ENCODE measurements at regions not wholly inside any gene's neighbourhood (a gene's known extent, or its start where the extent isn't known, plus 50 kb on each side); places are given as distances from the start of the nearest gene placed in this dataset.
"Not testable (repeated sequence)": the region's sequence is repeated elsewhere in the genome, so short reads cannot be mapped to it uniquely, and the experiment has no call there.

DNA sequence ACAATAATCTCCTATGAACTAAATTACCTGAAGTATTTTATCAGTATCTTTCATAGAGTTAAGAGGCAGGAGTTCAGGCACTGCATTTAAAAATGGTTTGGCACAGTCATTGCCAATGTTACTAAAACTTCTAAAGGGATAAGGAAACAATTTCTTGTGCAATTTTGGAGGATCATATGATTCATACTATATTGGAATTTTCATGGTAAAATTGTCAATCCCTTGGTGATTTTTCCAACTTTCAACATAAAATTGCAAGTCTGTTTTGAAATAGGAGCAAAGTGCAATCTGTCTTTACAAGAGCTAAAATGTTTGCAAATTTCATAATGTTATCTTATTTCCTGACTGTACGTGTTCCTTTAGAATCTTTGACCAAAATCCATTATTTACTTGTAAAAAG lies 211.1 kb downstream of the DMRTA1 start:
- intact Hi-C loops (cut with DNase I): no loop called here
- no peaks in the 10 kb centered on the region for H3K27me3 ChIP-seq
- no peaks in the 10 kb centered on the region for H3K4me1 ChIP-seq
- 47 to 52% methylated on average over 1 of the region's 1 CpG for WGBS, 2 donors
- no peak for TF ChIP-seq POLR2A (IDR thresholded peaks at IDR 0.05)
- TF ChIP-seq, protein P1, sequence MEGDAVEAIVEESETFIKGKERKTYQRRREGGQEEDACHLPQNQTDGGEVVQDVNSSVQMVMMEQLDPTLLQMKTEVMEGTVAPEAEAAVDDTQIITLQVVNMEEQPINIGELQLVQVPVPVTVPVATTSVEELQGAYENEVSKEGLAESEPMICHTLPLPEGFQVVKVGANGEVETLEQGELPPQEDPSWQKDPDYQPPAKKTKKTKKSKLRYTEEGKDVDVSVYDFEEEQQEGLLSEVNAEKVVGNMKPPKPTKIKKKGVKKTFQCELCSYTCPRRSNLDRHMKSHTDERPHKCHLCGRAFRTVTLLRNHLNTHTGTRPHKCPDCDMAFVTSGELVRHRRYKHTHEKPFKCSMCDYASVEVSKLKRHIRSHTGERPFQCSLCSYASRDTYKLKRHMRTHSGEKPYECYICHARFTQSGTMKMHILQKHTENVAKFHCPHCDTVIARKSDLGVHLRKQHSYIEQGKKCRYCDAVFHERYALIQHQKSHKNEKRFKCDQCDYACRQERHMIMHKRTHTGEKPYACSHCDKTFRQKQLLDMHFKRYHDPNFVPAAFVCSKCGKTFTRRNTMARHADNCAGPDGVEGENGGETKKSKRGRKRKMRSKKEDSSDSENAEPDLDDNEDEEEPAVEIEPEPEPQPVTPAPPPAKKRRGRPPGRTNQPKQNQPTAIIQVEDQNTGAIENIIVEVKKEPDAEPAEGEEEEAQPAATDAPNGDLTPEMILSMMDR (IDR thresholded peaks at IDR 0.05): no peak
- H3K27ac ChIP-seq: no peak overlapping the region
- H3K4me3 ChIP-seq: no peak overlapping the region
- no peak for DNase-seq
- H3K9me3 ChIP-seq: no peaks in the 10 kb centered on the region
- no peaks in the 10 kb centered on the region for H3K36me3 ChIP-seq

DNA sequence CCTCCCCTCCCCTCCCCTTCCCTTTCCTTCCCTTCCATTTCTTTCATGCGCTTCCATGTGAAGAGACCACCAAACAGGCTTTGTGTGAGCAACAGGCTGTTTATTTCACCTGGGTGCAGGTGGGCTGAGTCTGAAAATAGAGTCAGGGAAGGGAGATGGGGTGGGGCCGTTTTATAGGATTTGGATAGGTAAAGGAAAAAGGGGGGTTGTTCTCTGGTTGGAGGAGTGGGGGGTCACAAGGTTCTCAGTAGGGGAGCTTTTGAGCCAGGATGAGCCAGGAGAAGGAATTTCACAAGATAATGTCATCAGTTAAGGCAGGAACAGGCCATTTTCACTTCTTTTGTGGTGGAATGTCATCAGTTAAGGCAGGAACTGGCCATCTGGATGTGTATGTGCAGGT lies 211.9 kb downstream of the DMRTA1 start:
- H3K27ac ChIP-seq; intact Hi-C loops (cut with DNase I); H3K27me3 ChIP-seq; H3K9me3 ChIP-seq; DNase-seq; H3K36me3 ChIP-seq; H3K4me1 ChIP-seq; H3K4me3 ChIP-seq: not testable (repeated sequence)
- WGBS, 2 donors: 63 to 67% methylated on average over 2 of the region's 2 CpGs

DNA sequence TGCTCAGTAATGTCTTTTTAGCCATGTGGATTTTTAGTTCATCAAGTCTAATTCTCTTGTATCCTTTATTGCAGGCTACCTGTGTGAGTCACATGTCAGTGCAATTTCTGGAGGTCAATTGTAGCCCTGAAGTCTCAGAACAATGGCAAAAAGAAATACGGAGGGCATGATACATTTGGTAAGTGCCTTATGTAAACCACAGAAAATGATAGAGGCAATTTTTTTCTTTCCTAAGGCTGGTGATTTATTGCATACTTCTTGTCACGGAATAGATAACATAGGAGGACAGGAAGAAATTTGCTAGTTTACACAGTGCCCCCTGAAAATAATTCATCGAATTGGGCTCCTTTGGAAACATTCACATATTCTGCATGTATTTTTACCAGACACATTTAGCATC lies 235.9 kb downstream of the DMRTA1 start:
- TF ChIP-seq POLR2A (IDR thresholded peaks at IDR 0.05): no peak
- TF ChIP-seq, protein P1 (IDR thresholded peaks at IDR 0.05): no peak
- Histone ChIP-seq H3K27me3 (no peaks in the 10 kb centered on the region), H3K36me3 (no peaks in the 10 kb centered on the region), H3K4me3 (no peak overlapping the region), H3K4me1 (peaks cover 0 to 7% (median 0%) of the 10 kb centered on the region in 3 donors), H3K9me3 (no peaks in the 10 kb centered on the region), H3K27ac (peak overlapping the region in 2 of 4 donors; percentile 58 to 60)
- DNase-seq: no peak
- intact Hi-C loops (cut with DNase I): no loop called here
- WGBS, 2 donors: 43 to 44% methylated on average over 3 of the region's 3 CpGs

DNA sequence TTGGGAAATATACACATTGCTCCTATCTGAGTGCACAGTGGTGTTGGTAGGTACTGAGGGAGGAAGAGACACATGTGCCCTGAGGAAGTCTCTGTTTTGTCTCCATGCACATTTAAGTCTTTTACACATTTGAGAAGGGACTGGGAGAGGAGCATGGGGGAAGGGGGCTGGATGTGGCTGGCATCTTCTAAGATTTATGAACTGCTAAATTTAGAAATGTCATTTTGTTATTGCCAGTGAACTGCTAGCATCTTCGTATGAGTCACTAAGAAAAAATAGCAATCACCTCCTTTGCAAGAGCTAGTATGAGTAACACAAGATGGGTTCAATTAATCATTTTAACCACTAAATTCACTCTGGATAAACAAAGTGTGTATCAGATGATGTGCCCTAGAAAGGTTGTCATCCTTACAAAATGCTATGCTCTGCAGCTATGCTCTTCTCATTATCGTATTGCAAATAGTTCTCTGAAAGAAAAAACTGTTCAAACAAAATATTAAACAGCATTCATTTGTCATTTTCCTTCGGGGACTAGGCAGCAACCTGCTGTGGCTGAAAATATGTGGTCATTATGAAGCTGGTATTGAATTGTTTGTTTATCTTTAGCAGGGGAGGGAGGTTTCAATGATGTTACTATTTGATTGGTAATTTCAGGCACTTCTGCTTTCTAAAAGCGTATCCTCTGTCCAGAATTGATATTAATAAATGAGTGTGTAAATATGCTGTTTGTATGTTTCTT lies 236.5 kb downstream of the DMRTA1 start:
- TF ChIP-seq, protein P1 (IDR thresholded peaks at IDR 0.05): no peak
- TF ChIP-seq POLR2A (IDR thresholded peaks at IDR 0.05): no peak
- 29 to 30% methylated on average over 4 of the region's 4 CpGs for WGBS, 2 donors
- H3K4me1 ChIP-seq: peaks cover 0 to 7% (median 0%) of the 10 kb centered on the region in 3 donors
- no peaks in the 10 kb centered on the region for H3K9me3 ChIP-seq
- no peak overlapping the region for H3K4me3 ChIP-seq
- H3K36me3 ChIP-seq: no peaks in the 10 kb centered on the region
- no peaks in the 10 kb centered on the region for H3K27me3 ChIP-seq
- intact Hi-C loops (cut with DNase I): no loop called here
- peak overlapping the region in 2 of 4 donors; percentile 58 to 60 for H3K27ac ChIP-seq
- DNase-seq: no peak

DNA sequence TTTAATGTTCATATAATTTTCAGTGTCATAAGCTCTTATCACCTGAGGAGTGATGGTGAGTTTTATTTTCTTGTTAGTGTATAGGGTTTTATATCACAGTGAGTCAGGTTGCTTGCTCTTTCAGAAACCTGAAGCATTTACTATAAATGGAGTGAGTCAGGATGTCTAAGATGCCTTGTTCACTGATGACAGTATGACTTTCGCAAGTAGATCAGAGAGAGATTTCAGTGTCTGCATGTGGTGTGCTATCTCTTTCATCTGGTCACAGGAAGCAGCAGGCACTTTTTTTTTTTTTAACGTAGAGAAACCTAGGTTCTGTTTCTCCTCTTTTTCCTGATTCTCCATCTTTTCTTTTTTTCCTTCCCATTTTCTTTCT lies 237.1 kb downstream of the DMRTA1 start:
- Histone ChIP-seq H3K4me1 (peaks cover 0 to 7% (median 0%) of the 10 kb centered on the region in 3 donors), H3K4me3 (no peak overlapping the region), H3K36me3 (no peaks in the 10 kb centered on the region), H3K9me3 (no peaks in the 10 kb centered on the region), H3K27ac (peak overlapping the region in 2 of 4 donors; percentile 54 to 58), H3K27me3 (no peaks in the 10 kb centered on the region)
- intact Hi-C loops (cut with DNase I): no loop called here
- TF ChIP-seq POLR2A (IDR thresholded peaks at IDR 0.05): no peak
- TF ChIP-seq, protein P1 (IDR thresholded peaks at IDR 0.05): no peak
- no peak for DNase-seq
- WGBS, 2 donors: 13 to 32% methylated on average over 2 of the region's 2 CpGs

DNA sequence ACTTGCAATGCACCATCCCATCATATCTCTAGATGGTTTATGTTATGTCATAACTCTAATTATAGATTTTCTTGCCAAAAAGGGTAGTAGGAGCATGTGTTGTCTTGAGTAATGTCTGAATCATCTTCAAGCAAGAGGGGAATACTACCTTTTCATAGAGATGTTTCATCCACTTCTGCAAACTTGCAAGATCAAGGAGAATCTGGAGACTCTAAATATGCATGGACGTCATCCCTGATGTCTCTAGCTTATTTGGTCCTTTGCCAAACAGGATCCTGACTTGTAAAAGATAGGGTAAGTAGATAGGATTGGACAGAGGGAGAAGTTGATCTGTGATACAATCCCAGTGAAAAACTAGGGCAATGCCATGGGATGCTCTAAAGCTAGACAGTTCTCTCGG lies 246.5 kb downstream of the DMRTA1 start:
- Histone ChIP-seq H3K4me3 (no peak overlapping the region), H3K9me3 (no peaks in the 10 kb centered on the region), H3K27ac (no peak overlapping the region), H3K36me3 (no peaks in the 10 kb centered on the region), H3K27me3 (no peaks in the 10 kb centered on the region), H3K4me1 (no peaks in the 10 kb centered on the region)
- no peak for DNase-seq
- WGBS, 2 donors: 54 to 96% methylated on average over 2 of the region's 2 CpGs
- intact Hi-C loops (cut with DNase I): no loop called here
- TF ChIP-seq, protein P1 (IDR thresholded peaks at IDR 0.05): no peak
- no peak for TF ChIP-seq POLR2A (IDR thresholded peaks at IDR 0.05)
